Spleen (tissue), 11 donors: ENCODE measurements at regions not wholly inside any gene's neighbourhood (a gene's known extent, or its start where the extent isn't known, plus 50 kb on each side); places are given as distances from the start of the nearest gene placed in this dataset.
A peak's percentile ranks its signal among the peaks of the same experiment; 100 is the strongest.

ENCODE experiments used
- DNase-seq: peaks from one replicate; pipeline ENCODE4 v3.0.0-alpha.2; 2020
- H3K27ac ChIP-seq, 8 donors: fragments of 200-600 bp; sonication (generic) in 7 of 8; 1 replicate in 4 of 8; 2 replicates in 4 of 8; pipeline versions ENCODE4 v1.5.0 to v1.8.0; 2016 to 2021; ENCODE audit warnings: inconsistent platforms in 4 of 8, mild to moderate bottlenecking in 4 of 8, moderate library complexity in 1 of 8
- H3K27me3 ChIP-seq, 7 donors: fragments of 200-600 bp; sonication (generic) in 6 of 7; replicated peaks in 1 of 7; 1 replicate in 4 of 7; 2 replicates in 3 of 7; pipeline versions ENCODE4 v1.5.0 to v1.8.0; 2016 to 2021; ENCODE audit warnings: inconsistent platforms in 3 of 7, mild to moderate bottlenecking in 1 of 7
- H3K36me3 ChIP-seq, 6 donors: fragments of 200-600 bp; sonication (generic) in 5 of 6; 1 replicate in 4 of 6; 2 replicates in 2 of 6; pipeline versions ENCODE4 v1.5.0 to v1.8.0; 2016 to 2021; ENCODE audit warnings: inconsistent platforms in 2 of 6
- H3K4me1 ChIP-seq, 6 donors: fragments of 200-600 bp; sonication (generic) in 5 of 6; 1 replicate in 3 of 6; 2 replicates in 3 of 6; pipeline versions ENCODE4 v1.5.0 to v1.8.0; 2016 to 2021; ENCODE audit warnings: inconsistent platforms in 3 of 6
- H3K4me3 ChIP-seq, 8 donors: fragments of 200-600 bp; sonication (generic) in 7 of 8; 1 replicate in 4 of 8; 2 replicates in 4 of 8; pipeline versions ENCODE4 v1.5.0 to v1.8.0; 2016 to 2021; ENCODE audit warnings: inconsistent platforms in 4 of 8, mild to moderate bottlenecking in 4 of 8, moderate library complexity in 2 of 8
- H3K9me3 ChIP-seq, 8 donors: fragments of 200-600 bp; sonication (generic) in 7 of 8; 1 replicate in 4 of 8; 2 replicates in 4 of 8; pipeline versions ENCODE4 v1.5.0 to v1.8.0; 2016 to 2021; ENCODE audit warnings: inconsistent platforms in 4 of 8
- CTCF ChIP-seq, 11 experiments: fragments of 200-600 bp in 7 of 11; fragments of 450-650 bp in 4 of 11; sonication (generic) in 4 of 11; IDR thresholded peaks in 8 of 11; conservative IDR thresholded peaks in 3 of 11; 1 replicate in 7 of 11; 2 replicates in 4 of 11; pipeline versions ENCODE4 v1.4.0 to v1.8.0; 2016 to 2021; ENCODE audit warnings: antibody characterized with exemption in 11 of 11, inconsistent platforms in 4 of 11, mild to moderate bottlenecking in 1 of 11
- POLR2A ChIP-seq, 3 donors: fragments of 450-650 bp; IDR thresholded peaks; one replicate each; pipeline ENCODE4 v1.5.1; 2017; ENCODE audit warnings: antibody characterized with exemption in 3 of 3, mild to moderate bottlenecking in 1 of 3
- POLR2AphosphoS5 ChIP-seq, 3 donors: sonication (generic); formaldehyde crosslinking; IDR thresholded peaks; one replicate each; pipeline ENCODE4 v1.5.1; 2017; ENCODE audit warnings: antibody characterized with exemption in 3 of 3
- WGBS, 5 donors: extraction: QIAGEN DNeasy Blood & Tissue Kit in 3 of 5; methylation state at CpG; one replicate each; pipeline versions ENCODE4 v1.1.5 to v1.1.7; 2013 to 2018; 5-methylcytosine and 5-hydroxymethylcytosine counted together
- intact Hi-C: fragments of 100-400 bp; cut with DNase I; formaldehyde crosslinking; loops from one replicate; pipeline ENCODE4 v1.15.0; 2023; ENCODE audit warnings: low total_unique reads
- donor health status: healthy with polysubstance abuse.
- donor health status: DM: no; HTN: no; CAD: no; lungs with moderate emphysema.
- donor health status: DM: no; HTN: no; CAD: no.
- donor health status: Bipolar disorder and iron deficiency.
- donor health status: healthy.
- donor health status: DM: no; HTN: no; CAD: no.
- donor health status: DM: yes; HTN: yes; CAD: no.

DNA sequence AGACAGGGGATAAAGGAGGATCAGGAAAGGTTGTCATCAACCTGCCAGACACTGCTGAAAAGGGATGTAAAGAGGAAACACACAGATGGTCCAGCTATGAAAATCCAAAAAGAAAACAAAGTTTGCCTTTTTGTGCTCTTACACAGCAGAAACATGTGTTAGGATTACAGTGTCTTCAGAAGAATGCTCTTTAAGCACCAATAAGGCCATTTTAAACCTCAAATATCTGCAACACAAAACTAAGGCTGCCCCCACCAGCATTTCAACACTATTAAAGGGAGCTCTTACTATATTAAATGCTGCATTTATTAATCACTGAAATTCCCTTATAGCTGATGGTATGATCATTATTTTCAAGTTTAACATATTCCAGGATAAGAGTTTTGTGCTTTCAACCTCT is 922.5 kb downstream of the NLGN4Y start:
- no peak for DNase-seq
- TF ChIP-seq POLR2A (IDR thresholded peaks at IDR 0.05) (no peak), POLR2AphosphoS5 (IDR thresholded peaks at IDR 0.05) (no peak), CTCF (IDR thresholded peaks at IDR 0.05 in 8 of 11, conservative IDR thresholded peaks at IDR 0.05 in 3 of 11) (no peak)

GRCh38 chrY:15447959-15448358 is 923.6 kb downstream of the NLGN4Y start:
- H3K36me3 ChIP-seq = no peaks in the 10 kb centered on the region
- no peak overlapping the region for H3K27ac ChIP-seq
- no peaks in the 10 kb centered on the region for H3K27me3 ChIP-seq
- DNase-seq = no peak
- TF ChIP-seq CTCF (IDR thresholded peaks at IDR 0.05 in 8 of 11, conservative IDR thresholded peaks at IDR 0.05 in 3 of 11) = no peak
- no peak for TF ChIP-seq POLR2AphosphoS5 (IDR thresholded peaks at IDR 0.05)
- TF ChIP-seq POLR2A (IDR thresholded peaks at IDR 0.05) = no peak
- intact Hi-C loops = no loop called here
- no peak overlapping the region for H3K4me3 ChIP-seq
- H3K4me1 ChIP-seq = no peaks in the 10 kb centered on the region
- H3K9me3 ChIP-seq = no peaks in the 10 kb centered on the region
- 86 to 95% (median 90%) methylated on average over 4 of the region's 4 CpGs; no CpG with 5 or more reads in 2 of the 5 donors for WGBS, 5 donors

More for the DNA sequence above, 922.5 kb downstream of the NLGN4Y start:
- Histone ChIP-seq H3K4me1 (no peaks in the 10 kb centered on the region), H3K9me3 (no peaks in the 10 kb centered on the region), H3K4me3 (no peak overlapping the region), H3K36me3 (no peaks in the 10 kb centered on the region), H3K27me3 (no peaks in the 10 kb centered on the region), H3K27ac (no peak overlapping the region)
- intact Hi-C loops = no loop called here

GRCh38 chrY:15455133-15455937 is 931.0 kb downstream of the NLGN4Y start:
- H3K36me3 ChIP-seq = no peaks in the 10 kb centered on the region
- no peak for DNase-seq
- TF ChIP-seq POLR2A (IDR thresholded peaks at IDR 0.05) (no peak), CTCF (IDR thresholded peaks at IDR 0.05 in 8 of 11, conservative IDR thresholded peaks at IDR 0.05 in 3 of 11) (no peak), POLR2AphosphoS5 (IDR thresholded peaks at IDR 0.05) (no peak)
- H3K4me3 ChIP-seq = peak overlapping the region in 2 of 8 donors; percentile 17 to 30
- peaks cover 0 to 7% (median 0%) of the 10 kb centered on the region in 7 donors for H3K27me3 ChIP-seq
- no peaks in the 10 kb centered on the region for H3K4me1 ChIP-seq
- H3K27ac ChIP-seq = peak overlapping the region in 3 of 8 donors; percentile 21 to 55 (median 43)
- peaks cover 0 to 4% (median 0%) of the 10 kb centered on the region in 8 donors for H3K9me3 ChIP-seq
- WGBS, 5 donors = 64 to 81% (median 72%) methylated on average over 4 to 39 of the region's 39 CpGs; no CpG with 5 or more reads in 2 of the 5 donors
- intact Hi-C loops = no loop called here

- intact Hi-C loops = no loop called here
- Histone ChIP-seq H3K36me3 (no peaks in the 10 kb centered on the region), H3K4me1 (no peaks in the 10 kb centered on the region), H3K27ac (peak overlapping the region in 3 of 8 donors; percentile 21 to 55 (median 43)), H3K9me3 (peaks cover 0 to 4% (median 0%) of the 10 kb centered on the region in 8 donors), H3K4me3 (peak overlapping the region in 2 of 8 donors; percentile 17 to 30), H3K27me3 (peaks cover 0 to 7% (median 0%) of the 10 kb centered on the region in 7 donors)
- DNase-seq = no peak
- TF ChIP-seq POLR2A (IDR thresholded peaks at IDR 0.05) = no peak
- TF ChIP-seq POLR2AphosphoS5 (IDR thresholded peaks at IDR 0.05) = peak in 1 of 3 donors; percentile 63
- WGBS, 5 donors = 5 to 14% methylated on average over 34 to 49 of the region's 49 CpGs; no CpG with 5 or more reads in 3 of the 5 donors
Measured at GRCh38 chrY:15455980-15456469, 931.7 kb downstream of the NLGN4Y start.
